Inferior parietal cortex (tissue), 1 donor: ENCODE measurements at regions not wholly inside any gene's neighbourhood (a gene's known extent, or its start where the extent isn't known, plus 50 kb on each side); places are given as distances from the start of the nearest gene placed in this dataset.
"Not testable (repeated sequence)": the region's sequence is repeated elsewhere in the genome, so short reads cannot be mapped to it uniquely, and the experiment has no call there.

Experiments
- DNase-seq: peaks from one replicate; pipeline ENCODE4 v3.0.0-alpha.2; 2016; ENCODE audit errors: extremely low spot score

DNA sequence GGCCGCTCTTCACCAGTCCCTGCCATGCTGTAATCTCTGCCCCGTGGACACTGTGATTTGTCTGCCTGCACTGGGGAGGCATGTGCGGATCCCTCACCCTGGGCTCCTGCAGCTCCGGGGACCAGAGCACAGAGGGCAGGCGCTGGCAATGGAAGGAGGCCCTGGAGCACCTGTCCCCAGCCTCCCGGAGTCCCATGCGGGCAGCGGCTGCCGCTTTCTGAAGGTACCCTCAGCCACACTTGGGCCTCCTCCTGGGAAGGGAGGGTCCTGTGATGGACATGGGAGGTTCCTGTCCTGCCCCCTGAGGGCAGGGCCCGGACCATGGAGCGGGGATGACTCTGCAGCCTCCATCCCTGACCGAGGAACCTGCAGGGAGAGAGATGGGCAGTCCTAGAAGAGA lies 297.4 kb upstream of the SFSWAP start:
- DNase-seq, result no peak

- DNase-seq, result not testable (repeated sequence)
Measured at GRCh38 chr12:131414155-131414922, 296.6 kb upstream of the SFSWAP start.

DNA sequence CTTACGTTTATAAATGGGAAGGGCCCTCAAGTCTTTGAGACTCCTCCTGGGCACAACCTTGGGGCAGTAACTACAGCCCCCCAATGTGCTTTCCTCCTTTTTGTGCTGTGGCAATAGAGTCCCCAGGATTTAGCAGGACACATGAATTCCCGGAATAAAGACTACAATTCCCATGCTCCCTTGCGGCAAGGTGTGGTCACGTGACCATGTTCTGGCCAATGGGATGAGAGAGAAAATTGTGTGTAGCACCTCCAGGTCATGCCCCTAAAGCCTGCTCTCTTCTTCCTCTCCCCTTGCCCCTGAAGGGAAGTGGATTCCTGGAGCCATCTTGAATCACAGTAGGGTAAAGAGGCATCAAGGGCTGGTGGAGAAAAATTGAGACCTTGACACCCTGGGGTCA lies 295.1 kb upstream of the SFSWAP start:
- DNase-seq, result no peak

- DNase-seq, result peak; percentile 15
Measured at GRCh38 chr12:131418121-131418520, 292.8 kb upstream of the SFSWAP start.

DNA sequence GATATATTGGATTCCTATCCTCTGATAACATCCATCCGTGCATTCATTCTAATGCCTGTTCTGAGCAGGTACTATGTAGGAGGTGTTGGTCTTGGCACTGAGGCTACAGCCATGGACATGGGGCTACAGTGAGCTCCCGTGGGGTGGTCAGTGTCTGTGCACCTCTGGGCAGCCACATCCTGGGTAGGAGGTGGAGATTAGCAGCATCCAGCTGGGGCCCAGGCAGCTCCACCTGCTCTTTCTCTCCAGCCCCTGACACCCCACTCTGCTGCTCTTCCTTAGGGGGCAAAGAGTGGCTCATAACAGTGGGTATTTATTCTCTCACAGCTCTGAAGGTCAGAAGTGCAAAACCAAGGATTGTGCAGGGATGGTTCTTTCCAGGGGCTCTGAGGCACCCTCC lies 292.0 kb upstream of the SFSWAP start:
- no peak for DNase-seq

- no peak for DNase-seq
Measured at GRCh38 chr12:131420867-131421447, 289.9 kb upstream of the SFSWAP start.

DNA sequence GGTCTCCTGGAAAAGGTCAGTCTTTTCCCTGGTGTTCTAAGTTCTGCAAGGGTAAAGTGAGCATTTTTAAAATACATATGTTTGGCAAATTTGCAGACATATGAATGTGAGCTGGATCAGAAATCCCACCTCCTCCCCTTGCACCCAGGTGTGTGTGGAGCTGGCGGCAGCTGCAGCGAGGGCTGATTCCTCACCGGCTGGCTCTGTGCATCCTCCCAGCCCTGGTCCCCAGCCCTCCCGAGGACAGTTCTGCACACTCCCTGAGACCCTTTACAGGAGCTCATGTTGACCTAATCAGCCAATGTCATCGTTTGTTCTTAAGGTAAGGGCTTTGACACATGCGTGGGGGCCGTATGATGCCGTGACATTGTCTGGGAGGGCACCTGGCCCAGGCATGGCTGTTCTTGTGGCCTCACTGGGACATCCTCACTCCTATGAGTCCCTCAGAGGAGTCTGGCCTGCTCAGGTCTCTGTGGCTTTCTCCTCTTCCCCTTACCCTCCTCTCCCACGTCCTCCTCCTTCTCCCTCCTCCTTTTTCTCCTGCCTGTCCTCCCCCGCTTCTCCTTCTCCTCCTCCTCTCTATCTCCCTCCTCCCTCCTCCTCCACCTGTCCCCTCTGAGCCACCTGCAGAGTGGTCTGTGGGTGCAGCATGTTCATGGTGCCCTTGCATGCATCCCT lies 289.2 kb upstream of the SFSWAP start:
- no peak for DNase-seq

DNA sequence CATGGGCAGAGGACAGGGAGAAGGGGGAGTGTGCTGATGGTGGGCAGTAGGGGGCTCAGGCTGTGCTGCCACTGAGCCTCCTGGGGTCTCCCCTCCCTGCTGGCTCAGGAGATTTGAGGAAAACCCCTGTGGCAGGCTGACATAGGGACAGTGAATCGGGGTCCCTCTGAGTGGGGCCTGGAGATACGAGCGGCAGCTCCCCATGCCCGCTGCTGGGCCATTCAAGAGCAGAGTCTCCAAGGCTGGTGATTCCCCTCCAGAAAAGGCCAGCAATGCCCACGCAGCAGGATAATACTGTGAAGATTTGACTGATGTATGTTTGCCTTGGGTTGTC lies 288.7 kb upstream of the SFSWAP start:
- DNase-seq, result no peak

GRCh38 chr12:131422744-131423143 lies 288.1 kb upstream of the SFSWAP start:
- DNase-seq, result no peak

- no peak for DNase-seq
Measured at GRCh38 chr12:131424270-131424669, 286.6 kb upstream of the SFSWAP start.

- no peak for DNase-seq
Measured at GRCh38 chr12:131425112-131426075, 285.5 kb upstream of the SFSWAP start.

DNA sequence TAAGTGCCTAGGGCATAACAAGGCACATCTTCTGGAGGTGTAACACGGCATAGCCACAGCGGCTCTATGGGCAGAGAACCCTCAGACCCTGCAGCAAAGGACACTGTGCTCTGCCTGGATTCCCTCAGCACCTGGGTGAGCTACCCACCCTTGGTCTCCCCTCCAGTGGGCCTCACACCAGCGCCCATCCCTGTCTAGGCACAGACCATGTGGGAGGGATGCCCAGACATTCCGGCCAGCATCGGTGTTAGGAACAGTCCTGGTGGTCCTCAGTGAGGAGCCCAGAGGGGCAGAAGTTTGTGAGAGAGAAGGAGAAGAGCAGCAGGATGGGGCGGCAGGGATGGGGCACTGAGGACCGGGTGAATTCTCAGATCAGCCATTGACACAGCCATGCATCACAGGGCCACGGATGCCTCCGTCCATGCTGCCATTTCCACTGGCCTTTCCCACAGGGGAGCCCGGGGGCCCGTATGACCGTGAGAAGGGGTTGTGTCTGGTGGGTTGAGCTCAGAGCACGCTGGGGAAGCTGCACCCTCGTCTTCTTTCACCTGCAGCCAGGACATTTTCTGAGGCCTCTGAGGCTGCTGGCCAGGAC lies 282.7 kb upstream of the SFSWAP start:
- no peak for DNase-seq

GRCh38 chr12:131429221-131429620 lies 281.7 kb upstream of the SFSWAP start:
- DNase-seq, result not testable (repeated sequence)

GRCh38 chr12:131429697-131430096 lies 281.2 kb upstream of the SFSWAP start:
- DNase-seq, result not testable (repeated sequence)

DNA sequence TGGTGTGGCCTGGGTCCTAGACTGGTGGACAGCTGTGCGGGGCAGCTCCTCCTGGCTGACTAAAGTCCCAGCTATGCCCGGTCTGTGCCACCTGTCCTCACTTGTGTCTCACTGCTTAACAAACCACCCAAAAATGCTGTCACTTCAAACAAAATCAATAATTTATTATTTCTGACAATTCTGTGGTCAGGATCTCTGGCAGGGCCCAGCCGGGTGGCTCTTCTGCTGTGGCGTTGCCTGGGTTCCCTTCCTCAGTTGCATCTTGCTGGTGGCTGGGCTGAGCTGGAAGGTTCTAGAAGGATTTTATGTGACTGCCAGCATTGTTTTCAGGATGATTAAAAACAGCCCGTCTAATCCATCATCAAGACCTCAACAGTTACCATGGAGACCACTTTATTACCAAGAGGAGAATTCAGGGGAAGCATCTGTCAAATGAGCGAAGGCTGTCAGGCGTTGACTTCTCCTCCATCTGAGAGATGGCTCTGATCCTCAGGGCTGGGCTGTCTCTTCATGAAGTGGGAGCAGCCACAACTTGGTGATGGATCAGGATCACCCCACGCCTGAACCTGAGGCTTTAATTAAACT lies 280.6 kb upstream of the SFSWAP start:
- no peak for DNase-seq

GRCh38 chr12:131431126-131431655 lies 279.7 kb upstream of the SFSWAP start:
- not testable (repeated sequence) for DNase-seq

- no peak for DNase-seq
Measured at GRCh38 chr12:131432532-131433260, 278.2 kb upstream of the SFSWAP start.

DNA sequence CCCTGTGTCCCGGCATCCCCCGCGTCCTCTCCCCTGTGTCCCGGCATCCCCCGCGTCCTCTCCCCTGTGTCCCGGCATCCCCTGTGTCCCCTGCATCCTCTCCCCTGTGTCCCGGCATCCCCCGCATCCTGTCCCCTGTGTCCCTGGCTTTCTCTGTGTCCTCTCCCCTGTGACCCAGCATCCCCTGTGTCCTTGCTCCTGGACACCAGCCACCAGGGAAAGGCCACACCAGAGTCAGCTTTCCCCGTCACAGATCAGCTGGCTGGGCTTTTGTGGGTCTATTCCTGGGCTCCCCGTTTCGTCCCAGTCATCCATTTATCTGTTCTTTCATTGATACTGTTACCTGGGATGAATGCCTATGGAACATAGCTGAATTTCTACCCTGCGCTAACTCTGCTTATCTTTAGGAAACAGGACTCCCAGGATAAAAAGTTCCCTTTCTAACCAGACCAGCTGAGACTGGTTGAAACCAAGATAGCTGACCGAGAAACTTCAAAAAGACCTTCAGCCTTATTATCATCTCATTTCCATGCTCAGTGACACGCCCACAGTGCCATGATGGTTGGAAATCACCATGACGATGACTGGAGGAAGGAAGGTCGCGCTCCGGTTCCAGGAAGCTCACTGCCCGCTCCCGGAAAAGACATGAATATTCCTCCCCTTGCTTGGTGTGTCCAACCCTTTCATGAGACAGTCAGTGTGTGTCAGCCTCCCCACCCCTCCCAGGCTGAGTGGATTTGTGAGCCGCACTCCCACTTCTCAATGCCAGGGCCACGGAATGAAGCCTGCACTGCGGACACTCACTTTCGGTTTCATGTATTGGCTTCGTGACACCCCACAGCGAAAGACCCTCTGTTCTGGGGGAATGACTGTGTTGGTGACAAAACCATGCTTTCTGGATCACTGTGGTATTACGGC lies 276.4 kb upstream of the SFSWAP start:
- DNase-seq, result no peak
